ENCODE measurements at regions not wholly inside any gene's neighbourhood (a gene's known extent, or its start where the extent isn't known, plus 50 kb on each side); places are given as distances from the start of the nearest gene placed in this dataset.

- POLR2A ChIA-PET (ENCODE audit: low non-redundant PET) = no interaction called here
- no peak overlapping the region for H3K27ac ChIP-seq (ENCODE audit: low read depth, low read length, poor library complexity, severe bottlenecking)
- no TSS peak for BruUV-seq (replicated peaks)
- no peaks in the 10 kb centered on the region for H3K9me3 ChIP-seq (ENCODE audit: low read depth, low read length, poor library complexity, severe bottlenecking)
- no peaks in the 10 kb centered on the region for H3K27me3 ChIP-seq (replicated peaks; ENCODE audit: insufficient read depth, low read depth, low read length, poor library complexity)
- no peaks in the 10 kb centered on the region for H3K4me1 ChIP-seq (ENCODE audit: insufficient read depth, low read length, poor library complexity, severe bottlenecking)
- intact Hi-C loops (cut with micrococcal nuclease; ENCODE audit: unreplicated experiment) = no loop called here
- TF ChIP-seq EZH2 (IDR thresholded peaks at IDR 0.05; ENCODE audit: borderline replicate concordance, low read depth, low read length, poor library complexity, severe bottlenecking) = no peak
- TF ChIP-seq CTCF (conservative IDR thresholded peaks at IDR 0.05; ENCODE audit: low read depth, low read length) = no peak
- no peak for DNase-seq (ENCODE audit: low spot score)
- CTCF ChIA-PET = no interaction called here
- H3K4me3 ChIP-seq (ENCODE audit: low read depth, low read length, poor library complexity, severe bottlenecking) = no peak overlapping the region
- no peaks in the 10 kb centered on the region for H3K36me3 ChIP-seq (ENCODE audit: insufficient read depth, low read length, poor library complexity, severe bottlenecking)
These were observed 251.2 kb upstream of the UBE2E2 start for GRCh38 chr3:22951910-22952309.

GRCh38 chr3:22952860-22953259, 250.3 kb upstream of the UBE2E2 start:
- CTCF ChIA-PET = no interaction called here
- intact Hi-C loops (cut with micrococcal nuclease; ENCODE audit: unreplicated experiment) = no loop called here
- POLR2A ChIA-PET (ENCODE audit: low non-redundant PET) = no interaction called here
- no peak for DNase-seq (ENCODE audit: low spot score)
- TF ChIP-seq CTCF (conservative IDR thresholded peaks at IDR 0.05; ENCODE audit: low read depth, low read length) (no peak), EZH2 (IDR thresholded peaks at IDR 0.05; ENCODE audit: borderline replicate concordance, low read depth, low read length, poor library complexity, severe bottlenecking) (no peak)
- no peaks in the 10 kb centered on the region for H3K27me3 ChIP-seq (replicated peaks; ENCODE audit: insufficient read depth, low read depth, low read length, poor library complexity)
- BruUV-seq (replicated peaks) = no TSS peak
- H3K27ac ChIP-seq (ENCODE audit: low read depth, low read length, poor library complexity, severe bottlenecking) = no peak overlapping the region
- H3K4me1 ChIP-seq (ENCODE audit: insufficient read depth, low read length, poor library complexity, severe bottlenecking) = no peaks in the 10 kb centered on the region
- no peaks in the 10 kb centered on the region for H3K36me3 ChIP-seq (ENCODE audit: insufficient read depth, low read length, poor library complexity, severe bottlenecking)
- H3K9me3 ChIP-seq (ENCODE audit: low read depth, low read length, poor library complexity, severe bottlenecking) = no peaks in the 10 kb centered on the region
- no peak overlapping the region for H3K4me3 ChIP-seq (ENCODE audit: low read depth, low read length, poor library complexity, severe bottlenecking)

- Histone ChIP-seq H3K4me3 (ENCODE audit: low read depth, low read length, poor library complexity, severe bottlenecking) (no peak overlapping the region), H3K27ac (ENCODE audit: low read depth, low read length, poor library complexity, severe bottlenecking) (no peak overlapping the region), H3K4me1 (ENCODE audit: insufficient read depth, low read length, poor library complexity, severe bottlenecking) (no peaks in the 10 kb centered on the region), H3K9me3 (ENCODE audit: low read depth, low read length, poor library complexity, severe bottlenecking) (no peaks in the 10 kb centered on the region), H3K36me3 (ENCODE audit: insufficient read depth, low read length, poor library complexity, severe bottlenecking) (no peaks in the 10 kb centered on the region), H3K27me3 (replicated peaks; ENCODE audit: insufficient read depth, low read depth, low read length, poor library complexity) (no peaks in the 10 kb centered on the region)
- POLR2A ChIA-PET (ENCODE audit: low non-redundant PET) = no interaction called here
- DNase-seq (ENCODE audit: low spot score) = no peak
- TF ChIP-seq CTCF (conservative IDR thresholded peaks at IDR 0.05; ENCODE audit: low read depth, low read length) = no peak
- TF ChIP-seq EZH2 (IDR thresholded peaks at IDR 0.05; ENCODE audit: borderline replicate concordance, low read depth, low read length, poor library complexity, severe bottlenecking) = no peak
- intact Hi-C loops (cut with micrococcal nuclease; ENCODE audit: unreplicated experiment) = no loop called here
- CTCF ChIA-PET = no interaction called here
- no TSS peak for BruUV-seq (replicated peaks)
These were observed 243.5 kb upstream of the UBE2E2 start for GRCh38 chr3:22959593-22959992.
